CD4-positive, alpha-beta T cell (primary cell): ENCODE measurements at regions not wholly inside any gene's neighbourhood (a gene's known extent, or its start where the extent isn't known, plus 50 kb on each side); places are given as distances from the start of the nearest gene placed in this dataset.
"Not testable (repeated sequence)": the region's sequence is repeated elsewhere in the genome, so short reads cannot be mapped to it uniquely, and the experiment has no call there.

Experiments
- ATAC-seq: fragments of 200-7000 bp; cut with Tn5 transposase; one replicate; pipeline ENCODE4 v1.10.0; 2022; ENCODE audit warnings: mild to moderate bottlenecking; ENCODE audit not compliant: poor library complexity
- CTCF ChIA-PET: fragments of 350-600 bp; sonication (Branson Sonifier 250); formaldehyde crosslinking; loops from one replicate; lab custom pipeline; 2021; ENCODE audit warnings: antibody characterized with exemption, inconsistent platforms; lab: Charles Lee
- POLR2A ChIA-PET: fragments of 350-600 bp; sonication (Branson Sonifier 250); formaldehyde crosslinking; loops from one replicate; lab custom pipeline; 2021; ENCODE audit warnings: antibody characterized with exemption, inconsistent platforms; lab: Charles Lee
- DNase-seq, 14 experiments: peaks; one replicate each; pipeline ENCODE4 v3.0.0-alpha.2; 2013 to 2020; ENCODE audit warnings: mixed read lengths in 2 of 14
- H3K27ac ChIP-seq, 2 donors: one replicate each; pipeline versions ENCODE4 v1.5.1 to v1.7.0; 2013; ENCODE audit warnings: low read length in 2 of 2, low read depth in 1 of 2, mild to moderate bottlenecking in 1 of 2
- H3K27me3 ChIP-seq, 2 experiments: 1 replicate in 1 of 2; 2 replicates in 1 of 2; pipeline versions ENCODE4 v1.6.1 to v1.7.0; 2013; ENCODE audit warnings: low read length in 2 of 2, control low read depth in 1 of 2, mild to moderate bottlenecking in 1 of 2, moderate library complexity in 1 of 2; ENCODE audit not compliant: insufficient read depth in 2 of 2, control insufficient read depth in 1 of 2
- H3K36me3 ChIP-seq: one replicate; pipeline ENCODE4 v1.6.1; 2013; ENCODE audit warnings: low read length, control low read depth; ENCODE audit not compliant: insufficient read depth
- H3K4me1 ChIP-seq: one replicate; pipeline ENCODE4 v1.6.1; 2013; ENCODE audit warnings: low read length, control low read depth; ENCODE audit not compliant: insufficient read depth
- H3K4me3 ChIP-seq: one replicate; pipeline ENCODE4 v1.5.1; 2013; ENCODE audit warnings: mild to moderate bottlenecking, low read length, moderate library complexity
- H3K9me3 ChIP-seq, 2 experiments: 1 replicate in 1 of 2; 2 replicates in 1 of 2; pipeline versions ENCODE4 v1.6.1 to v1.7.0; 2013; ENCODE audit warnings: low read length in 2 of 2, mild to moderate bottlenecking in 2 of 2, control low read depth in 1 of 2, moderate library complexity in 1 of 2; ENCODE audit not compliant: control insufficient read depth in 1 of 2, insufficient read depth in 1 of 2
- H3K27ac Mint-ChIP-seq: one replicate; pipeline ENCODE4 v1.8.0; 2020; ENCODE audit warnings: mixed read lengths
- H3K27me3 Mint-ChIP-seq: one replicate; pipeline ENCODE4 v1.8.0; 2021; ENCODE audit warnings: mixed read lengths
- H3K36me3 Mint-ChIP-seq: one replicate; pipeline ENCODE4 v1.8.0; 2021; ENCODE audit warnings: low read depth, mixed read lengths
- H3K4me1 Mint-ChIP-seq: one replicate; pipeline ENCODE4 v1.8.0; 2021; ENCODE audit warnings: low read depth, mixed read lengths
- H3K4me3 Mint-ChIP-seq: one replicate; pipeline ENCODE4 v1.8.0; 2020; ENCODE audit warnings: mild to moderate bottlenecking, mixed read lengths
- H3K9me3 Mint-ChIP-seq: one replicate; pipeline ENCODE4 v1.8.0; 2020; ENCODE audit warnings: mixed read lengths
- intact Hi-C, 2 experiments: fragments of 100-400 bp; cut with DNase I in 1 of 2; cut with micrococcal nuclease in 1 of 2; formaldehyde crosslinking; loops; one replicate each; pipeline versions ENCODE4 v1.15.1 to v1.9.0; 2023 to 2025; cut with DNase I, micrococcal nuclease
- TF ChIP-seq, protein P1 (sequence below): fragments of 200-600 bp; IDR thresholded peaks from one replicate; pipeline ENCODE4 v1.8.0; 2022; ENCODE audit warnings: antibody characterized with exemption, mild to moderate bottlenecking

- no peak for ATAC-seq
- H3K9me3 Mint-ChIP-seq, result no peaks in the 10 kb centered on the region
- H3K27me3 Mint-ChIP-seq, result no peaks in the 10 kb centered on the region
- intact Hi-C loops, result no loop called here
- peaks cover 69% of the 10 kb centered on the region for H3K4me1 Mint-ChIP-seq
- Histone ChIP-seq H3K27me3 (no peaks in the 10 kb centered on the region), H3K4me3 (no peak overlapping the region), H3K36me3 (no peaks in the 10 kb centered on the region), H3K27ac (no peak overlapping the region), H3K9me3 (no peaks in the 10 kb centered on the region), H3K4me1 (peaks cover 51% of the 10 kb centered on the region)
- DNase-seq, result no peak
- H3K4me3 Mint-ChIP-seq, result no peak overlapping the region
- H3K27ac Mint-ChIP-seq, result no peak overlapping the region
- POLR2A ChIA-PET, result interaction anchor here (1.2 to 1.6 kb wide), 2 partner anchors 14 to 57 kb away, joined by 3 to 9 read pairs; no protein-coding TSS in a partner anchor
- CTCF ChIA-PET, result interaction anchor here (1.4 kb wide), 1 partner anchor 24 kb away, joined by 3 read pairs; no protein-coding TSS in a partner anchor
- TF ChIP-seq, protein P1, sequence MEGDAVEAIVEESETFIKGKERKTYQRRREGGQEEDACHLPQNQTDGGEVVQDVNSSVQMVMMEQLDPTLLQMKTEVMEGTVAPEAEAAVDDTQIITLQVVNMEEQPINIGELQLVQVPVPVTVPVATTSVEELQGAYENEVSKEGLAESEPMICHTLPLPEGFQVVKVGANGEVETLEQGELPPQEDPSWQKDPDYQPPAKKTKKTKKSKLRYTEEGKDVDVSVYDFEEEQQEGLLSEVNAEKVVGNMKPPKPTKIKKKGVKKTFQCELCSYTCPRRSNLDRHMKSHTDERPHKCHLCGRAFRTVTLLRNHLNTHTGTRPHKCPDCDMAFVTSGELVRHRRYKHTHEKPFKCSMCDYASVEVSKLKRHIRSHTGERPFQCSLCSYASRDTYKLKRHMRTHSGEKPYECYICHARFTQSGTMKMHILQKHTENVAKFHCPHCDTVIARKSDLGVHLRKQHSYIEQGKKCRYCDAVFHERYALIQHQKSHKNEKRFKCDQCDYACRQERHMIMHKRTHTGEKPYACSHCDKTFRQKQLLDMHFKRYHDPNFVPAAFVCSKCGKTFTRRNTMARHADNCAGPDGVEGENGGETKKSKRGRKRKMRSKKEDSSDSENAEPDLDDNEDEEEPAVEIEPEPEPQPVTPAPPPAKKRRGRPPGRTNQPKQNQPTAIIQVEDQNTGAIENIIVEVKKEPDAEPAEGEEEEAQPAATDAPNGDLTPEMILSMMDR, result no peak
- H3K36me3 Mint-ChIP-seq, result no peaks in the 10 kb centered on the region
These were observed 78.1 kb upstream of the RUNX3 start for GRCh38 chr1:25008192-25008485.

- DNase-seq, H3K27me3 ChIP-seq, intact Hi-C loops, H3K4me3 Mint-ChIP-seq, CTCF ChIA-PET, H3K9me3 Mint-ChIP-seq, H3K27ac Mint-ChIP-seq, H3K4me3 ChIP-seq, H3K36me3 ChIP-seq, H3K36me3 Mint-ChIP-seq, H3K27ac ChIP-seq, H3K9me3 ChIP-seq, H3K27me3 Mint-ChIP-seq, ATAC-seq: not testable (repeated sequence)
- POLR2A ChIA-PET, result interaction anchor here (0.7 to 1.6 kb wide), 5 partner anchors 15 to 114 kb away, joined by 3 to 9 read pairs (median 4); no protein-coding TSS in a partner anchor
- H3K4me1 Mint-ChIP-seq, result peaks cover 67% of the 10 kb centered on the region
- H3K4me1 ChIP-seq, result peaks cover 45% of the 10 kb centered on the region
These were observed 77.5 kb upstream of the RUNX3 start for GRCh38 chr1:25007390-25008191.

DNA sequence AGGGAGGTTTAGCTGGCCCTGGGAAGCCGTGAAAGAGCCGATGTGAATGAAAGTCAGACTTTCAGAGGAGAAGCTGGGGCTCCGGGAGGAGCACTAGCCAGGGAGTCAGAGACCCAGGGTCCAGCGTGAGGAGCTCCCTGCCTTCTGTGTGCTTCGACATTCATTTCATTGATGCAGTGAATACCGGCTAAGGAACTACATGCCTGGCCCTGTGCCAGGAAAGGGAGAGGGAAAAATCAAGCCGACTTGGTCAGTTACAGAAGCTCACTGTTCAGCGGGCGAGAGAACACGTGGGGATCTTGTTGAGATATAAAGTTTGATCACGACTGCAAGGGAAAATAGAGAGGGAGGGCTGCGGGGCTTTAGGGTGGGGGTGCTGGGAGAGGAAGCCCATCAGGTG lies 76.7 kb upstream of the RUNX3 start:
- intact Hi-C loops, result no loop called here
- Mint-ChIP-seq H3K36me3 (no peaks in the 10 kb centered on the region), H3K4me3 (no peak overlapping the region), H3K4me1 (peaks cover 59% of the 10 kb centered on the region), H3K9me3 (no peaks in the 10 kb centered on the region), H3K27ac (no peak overlapping the region), H3K27me3 (no peaks in the 10 kb centered on the region)
- H3K27ac ChIP-seq, result no peak overlapping the region
- ATAC-seq (no peak), DNase-seq (no peak)
- TF ChIP-seq, protein P1, result no peak
- no peaks in the 10 kb centered on the region for H3K9me3 ChIP-seq
- CTCF ChIA-PET, result no interaction called here
- H3K27me3 ChIP-seq, result no peaks in the 10 kb centered on the region
- H3K4me1 ChIP-seq, result peaks cover 38% of the 10 kb centered on the region
- H3K4me3 ChIP-seq, result no peak overlapping the region
- POLR2A ChIA-PET, result interaction anchor here (0.7 to 1.2 kb wide), 2 partner anchors 16 to 113 kb away, joined by 4 to 6 read pairs; no protein-coding TSS in a partner anchor
- no peaks in the 10 kb centered on the region for H3K36me3 ChIP-seq
